ENCODE measurements at regions not wholly inside any gene's neighbourhood (a gene's known extent, or its start where the extent isn't known, plus 50 kb on each side); places are given as distances from the start of the nearest gene placed in this dataset.

DNA sequence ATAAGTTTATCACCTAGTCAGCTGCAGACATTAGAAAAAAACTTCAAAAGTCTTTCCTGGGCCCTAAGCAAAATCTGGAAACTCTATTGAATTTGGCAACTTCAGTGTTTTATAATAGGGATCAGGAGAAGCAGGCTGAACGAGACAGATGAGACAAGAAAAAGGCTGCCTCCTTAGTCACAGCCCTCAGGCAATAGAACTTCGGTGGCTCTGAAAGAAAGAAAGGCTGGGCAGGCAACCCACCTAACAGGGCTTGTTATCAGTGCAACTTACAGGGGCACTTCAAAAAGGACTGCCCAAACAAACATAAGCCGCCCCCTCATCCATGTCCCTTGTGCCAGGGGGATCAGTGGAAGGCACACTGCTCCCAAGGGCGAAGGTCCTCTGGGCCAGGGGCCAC is 657.9 kb upstream of the HS3ST5 start:
- no peak for DNase-seq (ENCODE audit: low spot score)
- Histone ChIP-seq H3K27me3 (replicated peaks; ENCODE audit: insufficient read depth, low read depth, low read length, poor library complexity) (no peaks in the 10 kb centered on the region), H3K4me1 (ENCODE audit: insufficient read depth, low read length, poor library complexity, severe bottlenecking) (no peaks in the 10 kb centered on the region), H3K9me3 (ENCODE audit: low read depth, low read length, poor library complexity, severe bottlenecking) (no peaks in the 10 kb centered on the region), H3K4me3 (ENCODE audit: low read depth, low read length, poor library complexity, severe bottlenecking) (no peak overlapping the region), H3K27ac (ENCODE audit: low read depth, low read length, poor library complexity, severe bottlenecking) (no peak overlapping the region), H3K36me3 (ENCODE audit: insufficient read depth, low read length, poor library complexity, severe bottlenecking) (no peaks in the 10 kb centered on the region)
- TF ChIP-seq, protein P1, sequence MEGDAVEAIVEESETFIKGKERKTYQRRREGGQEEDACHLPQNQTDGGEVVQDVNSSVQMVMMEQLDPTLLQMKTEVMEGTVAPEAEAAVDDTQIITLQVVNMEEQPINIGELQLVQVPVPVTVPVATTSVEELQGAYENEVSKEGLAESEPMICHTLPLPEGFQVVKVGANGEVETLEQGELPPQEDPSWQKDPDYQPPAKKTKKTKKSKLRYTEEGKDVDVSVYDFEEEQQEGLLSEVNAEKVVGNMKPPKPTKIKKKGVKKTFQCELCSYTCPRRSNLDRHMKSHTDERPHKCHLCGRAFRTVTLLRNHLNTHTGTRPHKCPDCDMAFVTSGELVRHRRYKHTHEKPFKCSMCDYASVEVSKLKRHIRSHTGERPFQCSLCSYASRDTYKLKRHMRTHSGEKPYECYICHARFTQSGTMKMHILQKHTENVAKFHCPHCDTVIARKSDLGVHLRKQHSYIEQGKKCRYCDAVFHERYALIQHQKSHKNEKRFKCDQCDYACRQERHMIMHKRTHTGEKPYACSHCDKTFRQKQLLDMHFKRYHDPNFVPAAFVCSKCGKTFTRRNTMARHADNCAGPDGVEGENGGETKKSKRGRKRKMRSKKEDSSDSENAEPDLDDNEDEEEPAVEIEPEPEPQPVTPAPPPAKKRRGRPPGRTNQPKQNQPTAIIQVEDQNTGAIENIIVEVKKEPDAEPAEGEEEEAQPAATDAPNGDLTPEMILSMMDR (conservative IDR thresholded peaks at IDR 0.05; ENCODE audit: low read depth, low read length) = no peak
- TF ChIP-seq EZH2 (IDR thresholded peaks at IDR 0.05; ENCODE audit: borderline replicate concordance, low read depth, low read length, poor library complexity, severe bottlenecking) = no peak
- BruUV-seq (replicated peaks) = no TSS peak
- intact Hi-C loops (cut with micrococcal nuclease; ENCODE audit: unreplicated experiment) = no loop called here
- ChIA-PET POLR2A (ENCODE audit: low non-redundant PET) (no interaction called here), CTCF (no interaction called here)

- ChIA-PET CTCF (no interaction called here), POLR2A (ENCODE audit: low non-redundant PET) (no interaction called here)
- intact Hi-C loops (cut with micrococcal nuclease; ENCODE audit: unreplicated experiment) = no loop called here
Measured at GRCh38 chr6:114998492-114998891, 655.7 kb upstream of the HS3ST5 start.

GRCh38 chr6:114997813-114998292 is 655.0 kb upstream of the HS3ST5 start:
- intact Hi-C loops (cut with micrococcal nuclease; ENCODE audit: unreplicated experiment) = no loop called here
- no peaks in the 10 kb centered on the region for H3K27me3 ChIP-seq (replicated peaks; ENCODE audit: insufficient read depth, low read depth, low read length, poor library complexity)
- DNase-seq (ENCODE audit: low spot score) = peak; percentile 2
- ChIA-PET CTCF (no interaction called here), POLR2A (ENCODE audit: low non-redundant PET) (no interaction called here)
- H3K9me3 ChIP-seq (ENCODE audit: low read depth, low read length, poor library complexity, severe bottlenecking) = no peaks in the 10 kb centered on the region
- no peak overlapping the region for H3K27ac ChIP-seq (ENCODE audit: low read depth, low read length, poor library complexity, severe bottlenecking)
- no TSS peak for BruUV-seq (replicated peaks)
- no peak overlapping the region for H3K4me3 ChIP-seq (ENCODE audit: low read depth, low read length, poor library complexity, severe bottlenecking)
- no peaks in the 10 kb centered on the region for H3K36me3 ChIP-seq (ENCODE audit: insufficient read depth, low read length, poor library complexity, severe bottlenecking)
- H3K4me1 ChIP-seq (ENCODE audit: insufficient read depth, low read length, poor library complexity, severe bottlenecking) = no peaks in the 10 kb centered on the region
- TF ChIP-seq, protein P1 (conservative IDR thresholded peaks at IDR 0.05; ENCODE audit: low read depth, low read length) = no peak
- TF ChIP-seq EZH2 (IDR thresholded peaks at IDR 0.05; ENCODE audit: borderline replicate concordance, low read depth, low read length, poor library complexity, severe bottlenecking) = no peak

More at GRCh38 chr6:114998492-114998891, 655.7 kb upstream of the HS3ST5 start:
- DNase-seq (ENCODE audit: low spot score) = no peak
- no peak for TF ChIP-seq EZH2 (IDR thresholded peaks at IDR 0.05; ENCODE audit: borderline replicate concordance, low read depth, low read length, poor library complexity, severe bottlenecking)
- TF ChIP-seq, protein P1 (conservative IDR thresholded peaks at IDR 0.05; ENCODE audit: low read depth, low read length) = no peak
- Histone ChIP-seq H3K27ac (ENCODE audit: low read depth, low read length, poor library complexity, severe bottlenecking) (no peak overlapping the region), H3K27me3 (replicated peaks; ENCODE audit: insufficient read depth, low read depth, low read length, poor library complexity) (no peaks in the 10 kb centered on the region), H3K36me3 (ENCODE audit: insufficient read depth, low read length, poor library complexity, severe bottlenecking) (no peaks in the 10 kb centered on the region), H3K9me3 (ENCODE audit: low read depth, low read length, poor library complexity, severe bottlenecking) (no peaks in the 10 kb centered on the region), H3K4me3 (ENCODE audit: low read depth, low read length, poor library complexity, severe bottlenecking) (no peak overlapping the region), H3K4me1 (ENCODE audit: insufficient read depth, low read length, poor library complexity, severe bottlenecking) (no peaks in the 10 kb centered on the region)
- no TSS peak for BruUV-seq (replicated peaks)

All from A673 (cell line).